ENCODE measurements at regions not wholly inside any gene's neighbourhood (a gene's known extent, or its start where the extent isn't known, plus 50 kb on each side); places are given as distances from the start of the nearest gene placed in this dataset.

DNA sequence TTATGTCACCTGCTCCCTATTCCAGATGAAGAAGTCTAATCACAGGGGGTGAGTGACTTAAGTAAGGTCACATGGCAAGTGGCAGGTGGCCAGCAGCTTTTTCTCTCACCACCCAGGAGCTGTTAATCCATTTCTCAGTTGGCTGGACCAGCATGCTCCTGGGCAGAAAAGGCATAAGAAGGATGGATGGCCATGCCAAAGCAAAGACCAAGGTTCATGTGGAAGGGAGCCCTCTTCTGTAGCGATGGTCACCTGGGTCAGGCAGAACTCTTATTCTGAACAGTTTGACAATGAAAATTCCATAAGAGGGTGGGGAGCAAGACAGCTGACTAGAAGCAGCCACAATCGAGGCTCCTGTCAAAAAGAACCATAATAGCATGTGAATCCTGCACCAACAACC lies 538.1 kb downstream of the SUCLA2 start:
- TF ChIP-seq CTCF (IDR thresholded peaks at IDR 0.05; ENCODE audit: low read depth, low read length) (no peak), POLR2A (IDR thresholded peaks at IDR 0.05; ENCODE audit: extremely low read depth, insufficient read length) (no peak)

Data from NB4 (cell line).